H9 (cell line): ENCODE measurements at regions not wholly inside any gene's neighbourhood (a gene's known extent, or its start where the extent isn't known, plus 50 kb on each side); places are given as distances from the start of the nearest gene placed in this dataset.

Experiments
- DNase-seq: peaks from one replicate; pipeline ENCODE4 v3.0.0-alpha.2; 2017
- H2AFZ ChIP-seq: one replicate; pipeline ENCODE4 v1.6.1; 2013; ENCODE audit warnings: mild to moderate bottlenecking, low read length, control low read depth, moderate library complexity
- H2AK5ac ChIP-seq: 2 replicates; pipeline ENCODE4 v1.6.1; 2013; ENCODE audit warnings: low read length, control low read depth, mixed read lengths; ENCODE audit not compliant: insufficient read length
- H2BK120ac ChIP-seq: one replicate; pipeline ENCODE4 v1.6.1; 2013; ENCODE audit warnings: low read depth, mild to moderate bottlenecking, low read length, control low read depth, inconsistent platforms; ENCODE audit not compliant: poor library complexity, severe bottlenecking
- H2BK12ac ChIP-seq: 2 replicates; pipeline ENCODE4 v1.6.1; 2013; ENCODE audit warnings: low read length, control low read depth, mixed read lengths, low read depth; ENCODE audit not compliant: insufficient read length
- H2BK15ac ChIP-seq: 2 replicates; pipeline ENCODE4 v1.6.1; 2013; ENCODE audit warnings: low read depth, low read length, control low read depth
- H2BK20ac ChIP-seq: one replicate; pipeline ENCODE4 v1.6.1; 2013; ENCODE audit warnings: low read depth, mild to moderate bottlenecking, low read length, control low read depth, inconsistent platforms; ENCODE audit not compliant: poor library complexity, severe bottlenecking
- H2BK5ac ChIP-seq: 2 replicates; pipeline ENCODE4 v1.6.1; 2013; ENCODE audit warnings: low read length, control low read depth, mixed read lengths; ENCODE audit not compliant: insufficient read length
- H3K14ac ChIP-seq: 2 replicates; pipeline ENCODE4 v1.6.1; 2013; ENCODE audit warnings: low read length, control low read depth; ENCODE audit not compliant: insufficient read depth
- H3K18ac ChIP-seq: 2 replicates; pipeline ENCODE4 v1.6.1; 2013; ENCODE audit warnings: low read depth, mild to moderate bottlenecking, mixed read lengths, low read length, control low read depth; ENCODE audit not compliant: insufficient read length
- H3K23ac ChIP-seq: 2 replicates; pipeline ENCODE4 v1.6.1; 2013; ENCODE audit warnings: low read length, control low read depth, mixed read lengths, low read depth; ENCODE audit not compliant: insufficient read length
- H3K23me2 ChIP-seq: 2 replicates; pipeline ENCODE4 v1.6.1; 2013; ENCODE audit warnings: low read depth, mild to moderate bottlenecking, mixed read lengths, low read length, control low read depth; ENCODE audit not compliant: insufficient read length, poor library complexity, severe bottlenecking
- H3K27ac ChIP-seq: 2 replicates; pipeline ENCODE4 v1.5.1; 2013; ENCODE audit warnings: low read length, control low read depth, mixed read lengths, low read depth; ENCODE audit not compliant: insufficient read length
- H3K27me3 ChIP-seq: 2 replicates; pipeline ENCODE4 v1.6.1; 2013; ENCODE audit warnings: low read length, control low read depth, inconsistent platforms; ENCODE audit not compliant: insufficient read depth
- H3K4ac ChIP-seq: 2 replicates; pipeline ENCODE4 v1.6.1; 2013; ENCODE audit warnings: low read depth, mild to moderate bottlenecking, control low read depth, inconsistent platforms, low read length, moderate library complexity
- H3K4me1 ChIP-seq: 2 replicates; pipeline ENCODE4 v1.6.1; 2013; ENCODE audit warnings: low read length, control low read depth, inconsistent platforms; ENCODE audit not compliant: insufficient read depth
- H3K4me2 ChIP-seq: 2 replicates; pipeline ENCODE4 v1.6.1; 2013; ENCODE audit warnings: low read length, control low read depth, mixed read lengths; ENCODE audit not compliant: insufficient read length, insufficient read depth
- H3K56ac ChIP-seq: 2 replicates; pipeline ENCODE4 v1.6.1; 2013; ENCODE audit warnings: low read depth, mild to moderate bottlenecking, mixed read lengths, low read length, control low read depth; ENCODE audit not compliant: insufficient read length
- H3K79me1 ChIP-seq: 2 replicates; pipeline ENCODE4 v1.6.1; 2013; ENCODE audit warnings: low read depth, mild to moderate bottlenecking, moderate library complexity, low read length, control low read depth, inconsistent platforms; ENCODE audit not compliant: insufficient read depth, poor library complexity, severe bottlenecking
- H3K79me2 ChIP-seq: 2 replicates; pipeline ENCODE4 v1.6.1; 2013; ENCODE audit warnings: low read length, control low read depth, inconsistent platforms; ENCODE audit not compliant: insufficient read depth
- H3K9ac ChIP-seq: 2 replicates; pipeline ENCODE4 v1.6.1; 2013; ENCODE audit warnings: low read length, control low read depth, mixed read lengths; ENCODE audit not compliant: insufficient read length; ENCODE audit errors: extremely low read depth
- H3K9me3 ChIP-seq: one replicate; pipeline ENCODE4 v1.6.1; 2013; ENCODE audit warnings: low read depth, low read length, inconsistent platforms; ENCODE audit not compliant: control insufficient read depth
- H3T11ph ChIP-seq: one replicate; pipeline ENCODE4 v1.6.1; 2013; ENCODE audit warnings: mild to moderate bottlenecking, low read length, control low read depth, inconsistent platforms
- H4K20me1 ChIP-seq: one replicate; pipeline ENCODE4 v1.6.1; 2013; ENCODE audit not compliant: control insufficient read depth, insufficient read length, insufficient read depth
- H4K5ac ChIP-seq: 2 replicates; pipeline ENCODE4 v1.6.1; 2013; ENCODE audit warnings: low read depth, mild to moderate bottlenecking, mixed read lengths, low read length, control low read depth; ENCODE audit not compliant: insufficient read length
- H4K8ac ChIP-seq: replicated peaks from 2 replicates; pipeline ENCODE4 v1.6.1; 2013; ENCODE audit warnings: low read length, control low read depth, mixed read lengths, low read depth; ENCODE audit not compliant: insufficient read length
- H4K91ac ChIP-seq: 2 replicates; pipeline ENCODE4 v1.6.1; 2013; ENCODE audit warnings: low read depth, mild to moderate bottlenecking, moderate library complexity, mixed read lengths, low read length, control low read depth; ENCODE audit not compliant: insufficient read length
- H3K27ac Mint-ChIP-seq, 3 experiments: 2 replicates in 2 of 3; 3 replicates in 1 of 3; pipeline ENCODE4 v1.8.0; 2020 to 2021; ENCODE audit warnings: mixed read lengths in 3 of 3, mild to moderate bottlenecking in 1 of 3, moderate library complexity in 1 of 3
- H3K27me3 Mint-ChIP-seq: 2 replicates; pipeline ENCODE4 v1.8.0; 2021; ENCODE audit warnings: low read depth, mild to moderate bottlenecking, moderate library complexity, mixed read lengths
- H3K36me3 Mint-ChIP-seq, 3 experiments: 2 replicates in 2 of 3; 3 replicates in 1 of 3; pipeline ENCODE4 v1.8.0; 2020 to 2021; ENCODE audit warnings: low read depth in 3 of 3, mixed read lengths in 3 of 3; ENCODE audit not compliant: insufficient read depth in 1 of 3
- H3K4me1 Mint-ChIP-seq, 2 experiments: 2 replicates each; pipeline ENCODE4 v1.8.0; 2020; ENCODE audit warnings: mixed read lengths in 2 of 2
- H3K4me3 Mint-ChIP-seq, 2 experiments: 2 replicates in 1 of 2; 3 replicates in 1 of 2; pipeline ENCODE4 v1.8.0; 2020 to 2021; ENCODE audit warnings: mild to moderate bottlenecking in 2 of 2, mixed read lengths in 2 of 2, moderate library complexity in 1 of 2
- H3K9me3 Mint-ChIP-seq, 2 experiments: 2 replicates in 1 of 2; 3 replicates in 1 of 2; pipeline ENCODE4 v1.8.0; 2020; ENCODE audit warnings: mild to moderate bottlenecking in 2 of 2, mixed read lengths in 2 of 2, moderate library complexity in 1 of 2
- CTCF ChIP-seq: fragments of 200-600 bp; sonication (generic); conservative IDR thresholded peaks from 3 replicates; pipeline ENCODE4 v1.8.0; 2021; ENCODE audit warnings: antibody characterized with exemption, mild to moderate bottlenecking
- WGBS: extraction: QIAGEN DNeasy Blood & Tissue Kit; methylation state at CpG from one replicate; pipeline ENCODE4 v1.1.7; 2013; ENCODE audit warnings: missing lambda C conversion rate, low lambda C conversion rate, mixed read lengths; ENCODE audit not compliant: insufficient read length; ENCODE audit errors: extremely low coverage; 5-methylcytosine and 5-hydroxymethylcytosine counted together

- Histone ChIP-seq H3K9ac (no peak overlapping the region), H3K56ac (no peak overlapping the region), H2BK20ac (no peak overlapping the region), H3T11ph (no peak overlapping the region), H3K9me3 (no peaks in the 10 kb centered on the region), H2BK120ac (no peak overlapping the region), H3K4ac (no peak overlapping the region), H3K14ac (no peak overlapping the region), H4K8ac (no peak overlapping the region), H2BK15ac (no peak overlapping the region), H3K79me1 (no peaks in the 10 kb centered on the region), H3K23ac (no peak overlapping the region), H3K23me2 (no peaks in the 10 kb centered on the region), H2AFZ (no peak overlapping the region), H3K4me1 (no peaks in the 10 kb centered on the region), H4K5ac (no peak overlapping the region), H2AK5ac (no peak overlapping the region), H3K18ac (no peak overlapping the region), H4K20me1 (no peaks in the 10 kb centered on the region), H3K79me2 (no peaks in the 10 kb centered on the region), H2BK5ac (no peak overlapping the region), H3K27ac (no peak overlapping the region), H2BK12ac (no peak overlapping the region), H3K4me2 (no peak overlapping the region), H4K91ac (no peak overlapping the region), H3K27me3 (no peaks in the 10 kb centered on the region; the same call in 1 of the 2 replicates)
- no peak for TF ChIP-seq CTCF
- WGBS: no CpG with 5 or more reads among the region's 1 CpG
- no peak overlapping the region for H3K27ac Mint-ChIP-seq
- H3K36me3 Mint-ChIP-seq: peaks cover 4 to 5% (median 5%) of the 10 kb centered on the region in 3 experiments; a peak in 3 of 7 replicates
- no peaks in the 10 kb centered on the region for H3K9me3 Mint-ChIP-seq
- no peaks in the 10 kb centered on the region for H3K27me3 Mint-ChIP-seq
- peaks cover 0 to under 1% of the 10 kb centered on the region in 2 experiments; a peak in 2 of 4 replicates for H3K4me1 Mint-ChIP-seq
- no peak for DNase-seq
- H3K4me3 Mint-ChIP-seq: no peak overlapping the region
Measured at GRCh38 chr5:166027582-166027981, 2263.9 kb upstream of the WWC1 start.
